ENCODE measurements at regions not wholly inside any gene's neighbourhood (a gene's known extent, or its start where the extent isn't known, plus 50 kb on each side); places are given as distances from the start of the nearest gene placed in this dataset.

- DNase-seq: no peak
- TF ChIP-seq POLR2A (IDR thresholded peaks at IDR 0.05) (no peak), CTCF (IDR thresholded peaks at IDR 0.05) (no peak)
- Histone ChIP-seq H3K9me3 (no peaks in the 10 kb centered on the region), H3K36me3 (replicated peaks in 1 of 2; ENCODE audit: insufficient read depth in 1 of 2, low read depth in 2 of 2) (no peaks in the 10 kb centered on the region), H3K4me1 (no peaks in the 10 kb centered on the region), H3K27ac (no peak overlapping the region), H3K4me3 (no peak overlapping the region), H3K27me3 (no peaks in the 10 kb centered on the region)
- WGBS, 2 donors: 82 to 87% methylated on average over 2 of the region's 2 CpGs
- intact Hi-C loops (cut with DNase I): no loop called here
- no peak for ATAC-seq
Measured at GRCh38 chr3:107452436-107452835, 70.3 kb upstream of the BBX start.

- TF ChIP-seq POLR2A (IDR thresholded peaks at IDR 0.05) (no peak), CTCF (IDR thresholded peaks at IDR 0.05) (no peak)
- H3K4me3 ChIP-seq: no peak overlapping the region
- DNase-seq (no peak), ATAC-seq (no peak)
- no peak overlapping the region for H3K27ac ChIP-seq
- H3K27me3 ChIP-seq: no peaks in the 10 kb centered on the region
- H3K36me3 ChIP-seq (replicated peaks in 1 of 2; ENCODE audit: insufficient read depth in 1 of 2, low read depth in 2 of 2): no peaks in the 10 kb centered on the region
- H3K4me1 ChIP-seq: no peaks in the 10 kb centered on the region
- intact Hi-C loops (cut with DNase I): no loop called here
- H3K9me3 ChIP-seq: no peaks in the 10 kb centered on the region
- WGBS, 2 donors: 85 to 93% methylated on average over 2 of the region's 2 CpGs
Measured at GRCh38 chr3:107453504-107453903, 69.3 kb upstream of the BBX start.

GRCh38 chr3:107455621-107456020, 67.1 kb upstream of the BBX start:
- TF ChIP-seq POLR2A (IDR thresholded peaks at IDR 0.05) (no peak), CTCF (IDR thresholded peaks at IDR 0.05) (no peak)
- intact Hi-C loops (cut with DNase I): no loop called here
- DNase-seq (no peak), ATAC-seq (no peak)
- no peaks in the 10 kb centered on the region for H3K36me3 ChIP-seq (replicated peaks in 1 of 2; ENCODE audit: insufficient read depth in 1 of 2, low read depth in 2 of 2)
- H3K4me3 ChIP-seq: no peak overlapping the region
- no peaks in the 10 kb centered on the region for H3K27me3 ChIP-seq
- H3K4me1 ChIP-seq: no peaks in the 10 kb centered on the region
- no peaks in the 10 kb centered on the region for H3K9me3 ChIP-seq
- H3K27ac ChIP-seq: no peak overlapping the region
- WGBS, 2 donors: 85 to 91% methylated on average over 1 of the region's 1 CpG

DNA sequence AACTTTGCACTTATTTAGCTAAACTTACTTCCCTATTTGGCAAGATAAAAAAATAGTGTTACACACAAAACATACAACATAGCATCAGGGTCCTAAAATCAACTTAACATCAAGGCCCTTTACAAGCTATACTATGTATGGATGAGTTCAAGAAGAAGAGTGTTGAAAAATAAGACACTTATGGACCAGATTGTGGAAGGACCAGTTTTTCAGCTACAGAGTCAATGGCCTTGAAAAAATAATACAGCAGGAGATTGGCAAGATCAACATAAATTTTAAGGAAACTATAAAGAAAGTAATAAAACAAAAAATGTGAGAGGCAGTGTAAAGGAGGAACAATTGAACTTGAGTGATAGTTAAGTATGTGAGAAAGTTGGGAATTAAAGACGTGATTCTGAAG, 66.3 kb upstream of the BBX start:
- no peak overlapping the region for H3K4me3 ChIP-seq
- TF ChIP-seq CTCF (IDR thresholded peaks at IDR 0.05) (no peak), POLR2A (IDR thresholded peaks at IDR 0.05) (no peak)
- intact Hi-C loops (cut with DNase I): no loop called here
- H3K36me3 ChIP-seq (replicated peaks in 1 of 2; ENCODE audit: insufficient read depth in 1 of 2, low read depth in 2 of 2): no peaks in the 10 kb centered on the region
- no peaks in the 10 kb centered on the region for H3K27me3 ChIP-seq
- no peaks in the 10 kb centered on the region for H3K9me3 ChIP-seq
- no peak for DNase-seq
- no peak overlapping the region for H3K27ac ChIP-seq
- no peaks in the 10 kb centered on the region for H3K4me1 ChIP-seq
- ATAC-seq: no peak
- 72 to 80% methylated on average over 1 of the region's 1 CpG for WGBS, 2 donors

DNA sequence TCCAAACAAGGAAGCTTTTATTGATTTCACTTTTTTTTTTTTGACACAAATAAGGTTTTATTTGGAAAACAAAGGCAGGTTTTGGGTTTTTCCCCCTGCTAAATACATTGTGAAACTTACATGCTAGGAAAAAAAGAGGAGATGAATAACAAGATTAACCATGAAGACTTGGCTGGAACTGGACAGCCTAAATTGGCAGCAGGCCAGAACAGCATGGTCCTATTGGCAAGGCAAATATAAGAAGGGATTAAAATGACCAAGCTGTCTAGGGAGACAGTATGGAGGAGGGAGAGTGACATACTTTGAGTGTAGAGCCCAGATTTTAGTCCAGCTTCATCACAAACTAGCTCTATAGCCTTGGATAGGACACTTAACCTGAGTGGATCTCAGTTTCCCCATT, 63.9 kb upstream of the BBX start:
- intact Hi-C loops (cut with DNase I): no loop called here

More for the DNA sequence above, 63.9 kb upstream of the BBX start:
- no peaks in the 10 kb centered on the region for H3K27me3 ChIP-seq
- H3K9me3 ChIP-seq: no peaks in the 10 kb centered on the region
- H3K36me3 ChIP-seq (replicated peaks in 1 of 2; ENCODE audit: insufficient read depth in 1 of 2, low read depth in 2 of 2): no peaks in the 10 kb centered on the region
- no peak overlapping the region for H3K27ac ChIP-seq
- H3K4me1 ChIP-seq: no peaks in the 10 kb centered on the region
- TF ChIP-seq POLR2A (IDR thresholded peaks at IDR 0.05) (no peak), CTCF (IDR thresholded peaks at IDR 0.05) (no peak)
- DNase-seq (peak in 1 of 4 donors; percentile 28), ATAC-seq (no peak)
- H3K4me3 ChIP-seq: no peak overlapping the region
